ENCODE measurements at regions not wholly inside any gene's neighbourhood (a gene's known extent, or its start where the extent isn't known, plus 50 kb on each side); places are given as distances from the start of the nearest gene placed in this dataset.
"Not testable (repeated sequence)": the region's sequence is repeated elsewhere in the genome, so short reads cannot be mapped to it uniquely, and the experiment has no call there.

DNA sequence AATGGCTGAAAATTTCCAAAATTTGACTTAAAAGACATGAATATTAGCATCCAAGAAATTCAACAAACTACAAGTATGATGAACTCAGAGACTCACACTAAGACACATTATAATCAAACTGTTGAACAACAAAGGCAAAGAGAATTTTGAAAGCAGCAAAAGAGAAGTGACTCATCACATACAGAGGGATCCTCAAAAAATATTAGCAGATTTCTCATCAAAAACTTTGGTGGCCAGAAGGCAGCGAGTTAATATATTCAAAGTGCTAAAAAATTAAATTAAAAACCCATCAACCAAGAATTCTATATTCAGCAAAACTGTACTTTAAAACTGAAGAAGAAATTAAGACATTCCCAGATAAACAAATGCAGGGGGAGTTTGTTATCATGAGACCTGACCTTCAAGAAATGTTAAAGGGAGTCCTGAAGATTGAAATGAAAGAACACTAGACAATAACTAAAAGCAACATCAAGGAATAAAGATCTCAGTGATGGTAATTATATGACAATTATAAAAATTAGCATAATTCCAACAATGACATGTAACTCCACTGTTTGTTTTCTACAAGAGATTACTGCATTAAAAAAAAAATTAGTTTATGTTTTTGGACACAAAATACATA, 150.0 kb downstream of the RNASET2 start:
- DNase-seq (ENCODE audit: low read depth, low spot score) = no peak

GRCh38 chr6:166803471-166803870, 152.9 kb downstream of the RNASET2 start:
- no peak for DNase-seq (ENCODE audit: low read depth, low spot score)

GRCh38 chr6:166802401-166802800, 153.9 kb downstream of the RNASET2 start:
- no peak for DNase-seq (ENCODE audit: low read depth, low spot score)

GRCh38 chr6:166800137-166800536, 156.2 kb downstream of the RNASET2 start:
- DNase-seq (ENCODE audit: low read depth, low spot score) = no peak

- no peak for DNase-seq (ENCODE audit: low read depth, low spot score)
Measured at GRCh38 chr6:166798652-166799051, 157.7 kb downstream of the RNASET2 start.

- no peak for DNase-seq (ENCODE audit: low read depth, low spot score)
Measured at GRCh38 chr6:166796610-166797009, 159.7 kb downstream of the RNASET2 start.

GRCh38 chr6:166795879-166796278, 160.5 kb downstream of the RNASET2 start:
- no peak for DNase-seq (ENCODE audit: low read depth, low spot score)

DNA sequence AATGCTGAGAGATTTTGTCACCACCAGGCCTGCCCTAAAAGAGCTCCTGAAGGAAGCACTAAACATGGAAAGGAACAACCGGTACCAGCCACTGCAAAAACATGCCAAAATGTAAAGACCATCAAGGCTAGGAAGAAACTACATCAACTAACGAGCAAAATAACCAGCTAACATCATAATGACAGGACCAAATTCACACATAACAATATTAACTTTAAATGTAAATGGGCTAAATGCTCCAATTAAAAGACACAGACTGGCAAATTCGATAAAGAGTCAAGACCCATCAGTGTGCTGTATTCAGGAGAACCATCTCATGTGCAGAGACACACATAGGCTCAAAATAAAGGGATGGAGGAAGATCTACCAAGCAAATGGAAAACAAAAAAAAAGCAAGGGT, 163.8 kb upstream of the RPS6KA2 start:
- DNase-seq (ENCODE audit: low read depth, low spot score) = not testable (repeated sequence)

DNA sequence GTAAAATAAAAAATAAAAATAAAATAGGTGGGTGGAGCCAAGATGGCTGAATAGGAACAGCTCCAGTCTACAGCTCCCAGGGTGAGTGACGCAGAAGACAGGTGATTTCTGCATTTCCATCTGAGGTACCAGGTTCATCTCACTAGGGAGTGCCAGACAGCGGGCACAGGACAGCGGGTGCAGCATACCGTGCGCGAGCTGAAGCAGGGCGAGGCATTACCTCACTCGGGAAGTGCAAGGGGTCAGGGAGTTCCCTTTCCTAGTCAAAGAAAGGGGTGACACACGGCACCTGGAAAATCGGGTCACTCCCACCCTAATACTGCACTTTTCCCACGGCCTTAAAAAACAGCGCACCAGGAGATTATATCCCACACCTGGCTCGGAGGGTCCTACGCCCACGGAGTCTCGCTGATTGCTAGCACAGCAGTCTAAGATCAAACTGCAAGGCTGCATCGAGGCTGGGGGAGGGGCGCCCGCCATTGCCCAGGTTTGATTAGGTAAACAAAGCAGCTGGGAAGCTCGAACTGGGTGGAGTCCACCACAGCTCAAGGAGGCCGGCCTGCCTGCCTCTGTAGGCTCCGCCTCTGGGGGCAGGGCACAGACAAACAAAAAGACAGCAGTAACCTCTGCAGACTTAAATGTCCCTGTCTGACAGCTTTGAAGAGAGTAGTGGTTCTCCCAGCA, 161.9 kb upstream of the RPS6KA2 start:
- DNase-seq (ENCODE audit: low read depth, low spot score) = not testable (repeated sequence)

DNA sequence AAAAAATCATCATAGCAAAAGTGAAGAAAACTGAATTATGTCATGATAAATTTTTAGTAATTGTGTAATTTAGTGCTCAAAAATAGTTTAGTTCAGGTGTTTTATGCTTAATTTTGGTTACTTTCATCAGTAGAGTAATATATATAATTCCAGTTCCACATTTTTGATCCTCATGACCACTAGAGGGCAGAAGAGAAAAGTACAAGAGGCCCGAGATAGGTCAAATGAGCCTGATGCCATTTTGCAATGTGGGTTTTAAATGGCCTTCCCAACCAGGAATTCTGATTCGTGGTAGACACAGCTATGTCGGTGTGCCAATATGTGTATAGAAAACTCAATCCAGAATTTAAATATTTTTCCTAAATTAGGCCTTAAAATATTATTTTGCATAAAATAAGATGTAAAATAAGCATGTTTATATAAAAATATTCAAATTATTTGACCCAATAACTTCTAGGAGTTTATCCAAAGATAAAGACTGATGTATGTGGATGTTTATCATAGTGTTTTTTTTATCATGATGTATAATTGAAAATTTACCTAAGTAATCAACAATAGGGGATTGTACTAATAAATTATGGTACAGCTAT, 159.7 kb upstream of the RPS6KA2 start:
- no peak for DNase-seq (ENCODE audit: low read depth, low spot score)

- DNase-seq (ENCODE audit: low read depth, low spot score) = no peak
Measured at GRCh38 chr6:166785131-166785530, 158.1 kb upstream of the RPS6KA2 start.

- DNase-seq (ENCODE audit: low read depth, low spot score) = no peak
Measured at GRCh38 chr6:166784691-166785090, 157.6 kb upstream of the RPS6KA2 start.

DNA sequence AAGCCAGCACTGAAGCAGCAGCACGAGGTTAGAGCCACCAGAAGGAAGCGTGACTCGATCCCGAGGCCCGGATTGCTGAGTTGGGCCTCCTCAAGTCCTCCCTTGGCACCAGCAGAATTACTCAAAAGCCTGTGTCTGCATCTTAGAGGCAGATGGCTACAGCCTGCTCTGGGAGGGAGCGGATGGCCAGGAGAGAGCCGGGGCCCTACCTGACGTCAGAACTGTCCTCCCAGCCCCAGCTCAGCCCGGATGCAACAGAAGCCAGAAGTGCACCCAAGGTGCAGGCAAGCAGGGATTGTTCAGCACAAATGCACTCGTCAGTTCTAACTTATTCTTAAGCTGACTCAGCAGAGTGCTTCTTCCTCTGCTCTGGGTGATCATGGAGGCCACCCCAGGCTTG, 155.5 kb upstream of the RPS6KA2 start:
- no peak for DNase-seq (ENCODE audit: low read depth, low spot score)

- DNase-seq (ENCODE audit: low read depth, low spot score) = no peak
Measured at GRCh38 chr6:166781331-166781730, 154.3 kb upstream of the RPS6KA2 start.

GRCh38 chr6:166779963-166780683, 153.1 kb upstream of the RPS6KA2 start:
- DNase-seq (ENCODE audit: low read depth, low spot score) = no peak

DNA sequence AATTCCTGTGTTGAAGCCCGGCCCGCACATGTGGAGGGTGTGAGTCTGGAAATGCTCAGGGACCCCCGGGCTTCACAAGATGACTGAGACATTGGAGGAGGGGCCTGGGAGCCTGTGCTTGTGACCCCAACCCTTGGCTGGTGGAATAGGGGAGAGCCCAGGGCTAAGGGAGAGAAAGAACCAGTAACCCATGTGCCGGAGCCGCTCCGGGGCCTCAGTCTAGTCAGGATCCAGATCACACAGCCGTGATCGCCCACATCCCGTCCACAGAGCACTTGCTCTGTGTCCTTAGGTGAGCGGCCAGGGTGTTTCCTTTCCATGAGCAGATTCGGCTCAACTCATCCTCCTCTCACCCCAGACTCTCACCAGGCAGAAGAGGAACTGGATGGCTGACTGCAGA, 152.3 kb upstream of the RPS6KA2 start:
- no peak for DNase-seq (ENCODE audit: low read depth, low spot score)

GRCh38 chr6:166778776-166779175, 151.7 kb upstream of the RPS6KA2 start:
- no peak for DNase-seq (ENCODE audit: low read depth, low spot score)

DNA sequence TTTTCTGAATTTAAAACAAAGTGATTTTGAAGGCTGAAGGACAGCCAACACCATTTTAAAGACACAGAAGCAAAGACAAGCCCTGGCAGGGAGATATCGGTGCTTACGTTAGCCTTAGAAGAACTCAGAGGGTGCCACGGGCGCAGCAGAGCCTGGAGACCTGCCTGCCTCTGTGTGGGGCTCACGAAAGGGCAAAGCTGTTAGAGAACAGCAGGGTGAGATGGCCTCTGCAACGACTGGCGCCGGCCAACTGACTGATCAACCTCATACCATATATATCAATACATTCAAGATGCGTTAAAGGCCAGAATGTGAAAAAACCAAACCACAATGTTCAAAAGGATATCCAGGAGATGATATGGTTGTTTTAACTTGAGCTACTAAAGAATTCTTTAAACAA, 151.0 kb upstream of the RPS6KA2 start:
- no peak for DNase-seq (ENCODE audit: low read depth, low spot score)

DNA sequence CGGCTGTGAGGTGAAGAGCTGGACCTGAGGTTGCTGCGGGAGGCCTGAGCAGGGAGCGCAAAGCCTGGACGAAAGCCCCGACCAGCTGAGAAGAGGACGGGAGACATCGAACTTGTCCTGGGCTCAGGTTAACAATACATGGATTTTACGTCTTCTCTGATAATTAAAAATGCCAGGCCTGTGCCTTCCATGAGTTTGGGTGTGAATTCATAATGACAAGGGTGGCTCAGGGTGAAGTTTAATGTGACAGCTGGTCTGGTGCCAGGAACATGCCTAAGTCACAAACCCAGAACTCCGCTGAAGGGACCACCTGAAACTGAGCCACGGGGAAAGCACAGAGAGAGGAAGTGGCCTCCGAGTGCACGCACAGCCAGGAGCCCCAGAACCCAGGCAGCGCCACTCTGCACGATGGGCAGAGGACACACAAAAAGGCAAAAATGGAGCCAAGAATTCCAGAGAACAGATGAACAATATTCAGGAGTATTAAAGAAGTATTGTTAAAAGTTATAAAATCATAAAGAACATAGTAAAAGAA, 150.1 kb upstream of the RPS6KA2 start:
- no peak for DNase-seq (ENCODE audit: low read depth, low spot score)

DNA sequence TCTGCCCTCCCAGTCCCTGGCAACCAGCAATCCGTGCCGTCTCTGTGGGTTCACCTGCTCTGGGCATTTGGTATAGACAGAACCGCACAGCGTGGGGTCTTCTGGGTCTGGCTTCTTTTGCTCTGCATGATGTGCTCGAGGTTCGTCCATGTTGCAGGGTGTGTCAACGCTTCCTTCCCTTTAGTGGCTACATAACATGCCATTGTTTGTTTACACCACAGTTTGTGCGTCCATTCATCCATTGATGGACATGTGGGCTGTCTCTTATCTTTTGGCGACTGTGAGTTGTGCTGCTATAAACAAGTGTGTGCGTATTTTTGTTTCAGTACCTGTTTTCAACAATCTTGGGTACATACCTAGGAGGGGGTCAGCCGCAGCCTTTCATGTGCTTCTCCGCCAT, 149.5 kb upstream of the RPS6KA2 start:
- no peak for DNase-seq (ENCODE audit: low read depth, low spot score)

GRCh38 chr6:166775923-166776220, 148.8 kb upstream of the RPS6KA2 start:
- no peak for DNase-seq (ENCODE audit: low read depth, low spot score)

GRCh38 chr6:166775180-166775922, 148.3 kb upstream of the RPS6KA2 start:
- DNase-seq (ENCODE audit: low read depth, low spot score) = no peak

Data from brain pericyte (primary cell).